ENCODE measurements at regions not wholly inside any gene's neighbourhood (a gene's known extent, or its start where the extent isn't known, plus 50 kb on each side); places are given as distances from the start of the nearest gene placed in this dataset.

DNA sequence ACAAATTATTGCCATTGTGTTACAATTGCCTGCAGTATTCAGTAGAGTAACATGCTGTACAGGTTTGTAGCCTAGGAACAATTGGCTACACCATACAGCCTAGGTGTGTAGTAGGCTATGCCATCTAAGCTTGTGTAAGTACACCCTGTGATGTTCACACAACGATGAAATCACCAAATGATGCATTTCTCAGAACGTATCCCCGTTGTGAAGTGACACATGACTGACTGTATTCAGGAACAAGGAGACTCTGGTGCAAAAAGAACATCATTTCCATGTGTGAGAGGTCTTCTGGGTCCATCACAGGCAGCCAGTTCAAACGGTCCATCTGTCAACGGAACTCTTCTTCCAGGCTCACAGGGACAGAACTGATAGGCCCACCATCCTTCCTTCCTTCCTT, 263.7 kb downstream of the ANAPC1 start:
- no peak for TF ChIP-seq CTCF (IDR thresholded peaks at IDR 0.05)
- TF ChIP-seq POLR2A (IDR thresholded peaks at IDR 0.05) = no peak

All from esophagus squamous epithelium (tissue), 4 donors.